A549 (cell line): ENCODE measurements at regions not wholly inside any gene's neighbourhood (a gene's known extent, or its start where the extent isn't known, plus 50 kb on each side); places are given as distances from the start of the nearest gene placed in this dataset.

Experiments
- ATAC-seq, 2 experiments: fragments of 200-7000 bp in 1 of 2; fragments of >200 bp in 1 of 2; cut with Nextera tagmentation in 1 of 2; cut with Tn5 transposase in 1 of 2; 3 replicates each; pipeline versions ENCODE4 v1.8.0 to v1.9.1; 2018 to 2020; ENCODE audit warnings: mild to moderate bottlenecking in 1 of 2, moderate library complexity in 1 of 2
- CTCF ChIA-PET: fragments of 300-600 bp; sonication (Branson Sonifier 250); formaldehyde crosslinking; extraction: SDS; loops from one replicate; lab custom pipeline; 2021; ENCODE audit warnings: antibody characterized with exemption, inconsistent platforms; lab: Yijun Ruan, JAX
- POLR2A ChIA-PET: fragments of 350-600 bp; formaldehyde crosslinking; extraction: SDS; loops from one replicate; lab custom pipeline; 2021; ENCODE audit warnings: antibody characterized with exemption, inconsistent platforms; lab: Yijun Ruan, JAX
- DNase-seq, 2 experiments: peaks; one replicate each; pipeline versions ENCODE4 v3.0.0 to v3.0.0-alpha.2; 2011 to 2016; ENCODE audit warnings: low read depth in 1 of 2, low spot score in 1 of 2
- FAIRE-seq: peaks from 2 replicates; lab custom pipeline; 2011; peaks lifted over from hg19 to GRCh38; lab: Jason Lieb, UNC
- H3K27ac ChIP-seq, 2 experiments: fragments of >200 bp; sonication (Bioruptor Twin); formaldehyde crosslinking; 3 replicates each; pipeline ENCODE4 v1.5.1; 2016 to 2017
- H3K4me1 ChIP-seq: fragments of >200 bp; sonication (Bioruptor Twin); formaldehyde crosslinking; 3 replicates; pipeline ENCODE4 v1.6.1; 2016
- H3K4me2 ChIP-seq: fragments of >200 bp; sonication (Bioruptor Twin); formaldehyde crosslinking; 3 replicates; pipeline ENCODE4 v1.6.1; 2016
- H3K4me3 ChIP-seq: fragments of >200 bp; sonication (Bioruptor Twin); formaldehyde crosslinking; 3 replicates; pipeline ENCODE4 v1.5.1; 2016
- H3K9me3 ChIP-seq: fragments of >200 bp; sonication (Bioruptor Twin); formaldehyde crosslinking; 3 replicates; pipeline ENCODE4 v1.6.1; 2016
- CBX8 ChIP-seq: fragments of 200-600 bp; sonication (generic); IDR thresholded peaks from 2 replicates; pipeline ENCODE4 v1.6.1; 2016
- EP300 ChIP-seq, 2 experiments: fragments of >200 bp; sonication (Bioruptor Twin); formaldehyde crosslinking; IDR thresholded peaks; 2 replicates in 1 of 2; 3 replicates in 1 of 2; pipeline ENCODE4 v1.6.1; 2016 to 2017
- ESRRA ChIP-seq: fragments of 150-350 bp; IDR thresholded peaks from 2 replicates; pipeline ENCODE4 v1.6.1; 2014; ENCODE audit warnings: mild to moderate bottlenecking, low read length, borderline replicate concordance
- GATA3 ChIP-seq: IDR thresholded peaks from 2 replicates; pipeline ENCODE4 v1.6.1; 2012; ENCODE audit warnings: borderline replicate concordance
- HOXB13 ChIP-seq: fragments of 250-450 bp; sonication (Bioruptor Pico); IDR thresholded peaks from 2 replicates; pipeline ENCODE4 v1.5.0; 2020; ENCODE audit warnings: low read depth, mild to moderate bottlenecking, moderate library complexity
- HOXB5 ChIP-seq: fragments of 250-450 bp; sonication (Bioruptor Pico); IDR thresholded peaks from 2 replicates; pipeline ENCODE4 v1.5.0; 2020; ENCODE audit warnings: mild to moderate bottlenecking, moderate library complexity
- JUN ChIP-seq, 2 experiments: fragments of >200 bp; sonication (Bioruptor Twin); formaldehyde crosslinking; IDR thresholded peaks; 2 replicates in 1 of 2; 3 replicates in 1 of 2; pipeline ENCODE4 v1.6.1; 2016 to 2017
- JUNB ChIP-seq: fragments of >200 bp; sonication (Bioruptor Twin); formaldehyde crosslinking; IDR thresholded peaks from 2 replicates; pipeline ENCODE4 v1.6.1; 2016
- KDM1A ChIP-seq: fragments of 200-600 bp; sonication (generic); IDR thresholded peaks from 2 replicates; pipeline ENCODE4 v1.6.1; 2016; ENCODE audit warnings: low read depth, mild to moderate bottlenecking
- KDM5A ChIP-seq: fragments of 200-600 bp; sonication (generic); IDR thresholded peaks from 2 replicates; pipeline ENCODE4 v1.6.1; 2016; ENCODE audit warnings: antibody characterized with exemption, mild to moderate bottlenecking
- MAFK ChIP-seq: fragments of 450-650 bp; IDR thresholded peaks from 2 replicates; pipeline ENCODE4 v1.6.1; 2014; ENCODE audit not compliant: partially characterized antibody
- MAZ ChIP-seq: fragments of 150-350 bp; IDR thresholded peaks from 2 replicates; pipeline ENCODE4 v1.6.1; 2014; ENCODE audit warnings: antibody characterized with exemption, low read depth, low read length, borderline replicate concordance
- MYC ChIP-seq: IDR thresholded peaks from 2 replicates; pipeline ENCODE4 v1.6.1; 2012; ENCODE audit warnings: mild to moderate bottlenecking, inconsistent platforms, low read length, improper control_type of control experiment, borderline replicate concordance
- NR3C1 ChIP-seq: fragments of >200 bp; sonication (Bioruptor Twin); formaldehyde crosslinking; IDR thresholded peaks from 3 replicates; pipeline ENCODE4 v1.6.1; 2017
- PHF8 ChIP-seq: fragments of 200-600 bp; sonication (generic); IDR thresholded peaks from 2 replicates; pipeline ENCODE4 v1.6.1; 2016; ENCODE audit warnings: low read depth, mild to moderate bottlenecking, antibody characterized with exemption, moderate library complexity, borderline replicate concordance
- POLR2A ChIP-seq: IDR thresholded peaks from 2 replicates; pipeline ENCODE4 v1.6.1; 2012; ENCODE audit warnings: mild to moderate bottlenecking, low read length
- POLR2AphosphoS2 ChIP-seq: conservative IDR thresholded peaks from 2 replicates; pipeline ENCODE4 v1.6.1; 2012; ENCODE audit warnings: low read length, improper control_type of control experiment, inconsistent platforms
- RARB ChIP-seq: fragments of 250-450 bp; sonication (Bioruptor Pico); IDR thresholded peaks from 2 replicates; pipeline ENCODE4 v1.8.0; 2021; ENCODE audit warnings: mild to moderate bottlenecking, moderate library complexity
- RCOR1 ChIP-seq: fragments of 150-350 bp; IDR thresholded peaks from 2 replicates; pipeline ENCODE4 v1.6.1; 2014; ENCODE audit warnings: antibody characterized with exemption, low read length, low read depth
- RFX5 ChIP-seq: fragments of 450-650 bp; IDR thresholded peaks from 2 replicates; pipeline ENCODE4 v1.7.1; 2014; ENCODE audit warnings: antibody characterized with exemption, mild to moderate bottlenecking, moderate library complexity
- SMC3 ChIP-seq: fragments of >200 bp; sonication (Bioruptor Twin); formaldehyde crosslinking; IDR thresholded peaks from 3 replicates; pipeline ENCODE4 v1.6.1; 2018; ENCODE audit warnings: inconsistent platforms
- TFCP2L1 ChIP-seq: fragments of 250-450 bp; sonication (Bioruptor Pico); IDR thresholded peaks from 2 replicates; pipeline ENCODE4 v1.5.0; 2021; ENCODE audit warnings: mild to moderate bottlenecking
- ZFP36 ChIP-seq: fragments of 450-650 bp; IDR thresholded peaks from 2 replicates; pipeline ENCODE4 v1.6.1; 2014; ENCODE audit warnings: borderline replicate concordance; ENCODE audit not compliant: partially characterized antibody
- WGBS: methylation state at CpG from one replicate; pipeline ENCODE4 v1.1.6; 2017; ENCODE audit errors: missing lambda C conversion rate; 5-methylcytosine and 5-hydroxymethylcytosine counted together
- TF ChIP-seq, protein P1 (sequence below): fragments of >200 bp; sonication (Bioruptor Twin); formaldehyde crosslinking; IDR thresholded peaks from 3 replicates; pipeline ENCODE4 v1.5.1; 2016
- TF ChIP-seq, protein P2 (sequence below): fragments of 250-450 bp; sonication (Bioruptor Pico); IDR thresholded peaks from 2 replicates; pipeline ENCODE4 v1.5.0; 2021; ENCODE audit warnings: mild to moderate bottlenecking, moderate library complexity, borderline replicate concordance

DNA sequence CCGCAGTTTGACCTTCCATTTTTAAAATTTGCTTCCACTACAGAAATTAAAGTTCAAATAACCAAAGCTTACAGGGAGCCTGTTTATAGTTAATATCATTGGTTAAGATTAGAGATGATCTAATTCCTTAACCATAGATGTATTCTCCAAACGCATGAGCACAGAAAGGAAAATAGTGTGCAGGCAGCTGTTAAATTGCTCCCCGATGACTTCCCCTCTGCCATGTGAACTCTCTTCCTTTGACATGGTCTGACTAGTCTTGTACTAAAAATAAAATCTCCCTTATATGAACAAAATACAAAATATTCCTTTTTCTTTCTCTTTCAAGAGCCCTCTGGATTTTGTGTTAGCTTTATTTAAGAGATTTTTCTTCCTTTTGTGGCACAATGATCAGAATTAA is 507.6 kb upstream of the AMELY start:
- no peaks in the 10 kb centered on the region for H3K9me3 ChIP-seq
- TF ChIP-seq SMC3 (no peak), MAZ (no peak), JUN (IDR thresholded peaks at IDR 0.05) (no peak), PHF8 (no peak), POLR2AphosphoS2 (no peak), RCOR1 (no peak), MAFK (no peak), GATA3 (no peak)
- TF ChIP-seq, protein P1, sequence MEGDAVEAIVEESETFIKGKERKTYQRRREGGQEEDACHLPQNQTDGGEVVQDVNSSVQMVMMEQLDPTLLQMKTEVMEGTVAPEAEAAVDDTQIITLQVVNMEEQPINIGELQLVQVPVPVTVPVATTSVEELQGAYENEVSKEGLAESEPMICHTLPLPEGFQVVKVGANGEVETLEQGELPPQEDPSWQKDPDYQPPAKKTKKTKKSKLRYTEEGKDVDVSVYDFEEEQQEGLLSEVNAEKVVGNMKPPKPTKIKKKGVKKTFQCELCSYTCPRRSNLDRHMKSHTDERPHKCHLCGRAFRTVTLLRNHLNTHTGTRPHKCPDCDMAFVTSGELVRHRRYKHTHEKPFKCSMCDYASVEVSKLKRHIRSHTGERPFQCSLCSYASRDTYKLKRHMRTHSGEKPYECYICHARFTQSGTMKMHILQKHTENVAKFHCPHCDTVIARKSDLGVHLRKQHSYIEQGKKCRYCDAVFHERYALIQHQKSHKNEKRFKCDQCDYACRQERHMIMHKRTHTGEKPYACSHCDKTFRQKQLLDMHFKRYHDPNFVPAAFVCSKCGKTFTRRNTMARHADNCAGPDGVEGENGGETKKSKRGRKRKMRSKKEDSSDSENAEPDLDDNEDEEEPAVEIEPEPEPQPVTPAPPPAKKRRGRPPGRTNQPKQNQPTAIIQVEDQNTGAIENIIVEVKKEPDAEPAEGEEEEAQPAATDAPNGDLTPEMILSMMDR, result no peak
- H3K4me1 ChIP-seq, result no peaks in the 10 kb centered on the region
- no peak for ATAC-seq
- POLR2A ChIA-PET, result no interaction called here
- no peak overlapping the region for H3K27ac ChIP-seq
- no peak overlapping the region for H3K4me2 ChIP-seq
- FAIRE-seq, result no peak
- no peak for DNase-seq
- H3K4me3 ChIP-seq, result no peak overlapping the region
- WGBS, result 66% methylated on average over 3 of the region's 3 CpGs
- CTCF ChIA-PET, result no interaction called here

DNA sequence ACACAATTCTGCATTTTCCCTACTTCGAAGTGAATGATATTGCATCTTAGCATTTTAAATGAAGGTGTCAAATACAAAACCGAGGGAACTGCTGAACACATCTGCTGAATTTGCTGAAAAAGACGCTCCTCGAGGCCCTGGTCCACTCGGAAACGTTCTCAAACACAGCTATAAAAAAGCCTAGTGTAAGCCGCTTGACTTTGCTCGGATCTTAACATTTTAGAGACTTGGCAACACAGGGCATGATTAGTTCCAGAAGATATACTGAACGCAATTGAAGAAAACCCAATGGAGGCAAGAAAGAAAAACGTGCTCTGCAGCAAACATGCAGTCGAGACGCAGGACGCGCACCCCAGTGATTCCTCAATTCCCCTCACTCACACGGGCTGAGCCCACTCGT is 506.4 kb upstream of the AMELY start:
- Histone ChIP-seq H3K9me3 (no peaks in the 10 kb centered on the region), H3K4me3 (no peak overlapping the region), H3K4me2 (no peak overlapping the region), H3K4me1 (no peaks in the 10 kb centered on the region), H3K27ac (no peak overlapping the region)
- no peak for ATAC-seq
- TF ChIP-seq MYC (no peak), POLR2AphosphoS2 (no peak), RCOR1 (no peak), KDM1A (no peak), ZFP36 (no peak), RARB (CRISPR knock-in tag) (no peak), ESRRA (no peak), RFX5 (no peak), KDM5A (no peak), EP300 (IDR thresholded peaks at IDR 0.05) (no peak), HOXB5 (no peak), CBX8 (no peak)
- TF ChIP-seq, protein P2, sequence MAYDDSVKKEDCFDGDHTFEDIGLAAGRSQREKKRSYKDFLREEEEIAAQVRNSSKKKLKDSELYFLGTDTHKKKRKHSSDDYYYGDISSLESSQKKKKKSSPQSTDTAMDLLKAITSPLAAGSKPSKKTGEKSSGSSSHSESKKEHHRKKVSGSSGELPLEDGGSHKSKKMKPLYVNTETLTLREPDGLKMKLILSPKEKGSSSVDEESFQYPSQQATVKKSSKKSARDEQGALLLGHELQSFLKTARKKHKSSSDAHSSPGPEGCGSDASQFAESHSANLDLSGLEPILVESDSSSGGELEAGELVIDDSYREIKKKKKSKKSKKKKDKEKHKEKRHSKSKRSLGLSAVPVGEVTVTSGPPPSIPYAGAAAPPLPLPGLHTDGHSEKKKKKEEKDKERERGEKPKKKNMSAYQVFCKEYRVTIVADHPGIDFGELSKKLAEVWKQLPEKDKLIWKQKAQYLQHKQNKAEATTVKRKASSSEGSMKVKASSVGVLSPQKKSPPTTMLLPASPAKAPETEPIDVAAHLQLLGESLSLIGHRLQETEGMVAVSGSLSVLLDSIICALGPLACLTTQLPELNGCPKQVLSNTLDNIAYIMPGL (CRISPR knock-in tag), result no peak
- ChIA-PET CTCF (no interaction called here), POLR2A (no interaction called here)
- DNase-seq, result no peak
- no peak for FAIRE-seq
- WGBS, result 47% methylated on average over 16 of the region's 16 CpGs

DNA sequence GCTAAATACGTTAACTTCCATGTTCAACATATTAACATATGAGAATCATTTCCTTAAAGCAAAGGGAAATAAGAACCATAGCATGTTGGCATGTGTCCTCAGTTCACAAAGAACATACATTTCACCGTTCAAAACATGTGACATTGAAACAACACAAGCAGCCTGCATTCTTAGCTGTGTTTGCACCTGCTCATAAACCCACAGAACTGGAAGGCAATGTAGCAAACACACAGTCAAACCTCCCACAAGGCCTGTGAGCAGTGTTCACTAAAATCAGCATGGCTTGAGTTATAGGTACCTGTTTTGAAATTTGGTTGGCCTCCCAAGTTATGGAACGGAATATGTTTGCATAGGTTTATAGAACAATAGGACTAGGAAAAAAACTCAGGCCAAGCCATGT is 504.9 kb upstream of the AMELY start:
- CTCF ChIA-PET, result no interaction called here
- no peaks in the 10 kb centered on the region for H3K4me1 ChIP-seq
- no peak overlapping the region for H3K4me2 ChIP-seq
- WGBS, result 54% methylated on average over 3 of the region's 3 CpGs
- DNase-seq, result no peak
- POLR2A ChIA-PET, result no interaction called here
- H3K9me3 ChIP-seq, result no peaks in the 10 kb centered on the region
- H3K27ac ChIP-seq, result no peak overlapping the region
- TF ChIP-seq TFCP2L1 (no peak), ESRRA (no peak), JUNB (no peak), CBX8 (no peak), POLR2A (no peak), NR3C1 (no peak), ZFP36 (no peak), PHF8 (no peak), HOXB13 (CRISPR knock-in tag) (no peak)
- TF ChIP-seq, all 56 proteins: peak for 0
- no peak overlapping the region for H3K4me3 ChIP-seq
- no peak for FAIRE-seq
- ATAC-seq, result no peak
